Hepatocyte (in vitro differentiated cells): ENCODE measurements at regions not wholly inside any gene's neighbourhood (a gene's known extent, or its start where the extent isn't known, plus 50 kb on each side); places are given as distances from the start of the nearest gene placed in this dataset.

Source experiments
- DNase-seq: peaks from one replicate; pipeline ENCODE4 v3.0.0-alpha.2; 2016; ENCODE audit warnings: low spot score
- H2AFZ ChIP-seq: fragments of 200-600 bp; sonication (generic); 2 replicates; pipeline ENCODE4 v1.6.0; 2016; ENCODE audit warnings: antibody characterized with exemption, mild to moderate bottlenecking
- H3K27ac ChIP-seq: fragments of 200-600 bp; sonication (generic); 2 replicates; pipeline ENCODE4 v1.5.1; 2016; ENCODE audit warnings: mild to moderate bottlenecking
- H3K27me3 ChIP-seq: fragments of 200-600 bp; sonication (generic); 2 replicates; pipeline ENCODE4 v1.6.1; 2016
- H3K36me3 ChIP-seq: fragments of 200-600 bp; sonication (generic); replicated peaks from 2 replicates; pipeline ENCODE4 v1.5.1; 2016; ENCODE audit warnings: low read depth; ENCODE audit not compliant: insufficient read depth
- H3K4me1 ChIP-seq: fragments of 200-600 bp; sonication (generic); 2 replicates; pipeline ENCODE4 v1.5.1; 2016; ENCODE audit warnings: mild to moderate bottlenecking, moderate library complexity; ENCODE audit not compliant: insufficient read depth
- H3K4me2 ChIP-seq: fragments of 200-600 bp; sonication (generic); 2 replicates; pipeline ENCODE4 v1.6.0; 2016
- H3K4me3 ChIP-seq: fragments of 200-600 bp; sonication (generic); 2 replicates; pipeline ENCODE4 v1.5.1; 2016; ENCODE audit warnings: mild to moderate bottlenecking
- H3K79me2 ChIP-seq: fragments of 200-600 bp; sonication (generic); 2 replicates; pipeline ENCODE4 v1.6.0; 2017; ENCODE audit warnings: mild to moderate bottlenecking
- H3K9me2 ChIP-seq: fragments of 200-600 bp; sonication (generic); replicated peaks from 2 replicates; pipeline ENCODE4 v1.6.0; 2017; ENCODE audit warnings: mild to moderate bottlenecking; ENCODE audit not compliant: insufficient read depth
- H3K9me3 ChIP-seq: fragments of 200-600 bp; sonication (generic); 2 replicates; pipeline ENCODE4 v1.5.1; 2016; ENCODE audit warnings: low read depth, mild to moderate bottlenecking
- H4K20me1 ChIP-seq: fragments of 200-600 bp; sonication (generic); 2 replicates; pipeline ENCODE4 v1.6.0; 2016; ENCODE audit warnings: mild to moderate bottlenecking; ENCODE audit not compliant: insufficient read depth, poor library complexity, severe bottlenecking
- CTCF ChIP-seq: fragments of 200-600 bp; sonication (generic); IDR thresholded peaks from 2 replicates; pipeline ENCODE4 v1.5.1; 2016; ENCODE audit warnings: antibody characterized with exemption, mild to moderate bottlenecking; ENCODE audit not compliant: poor library complexity
- EZH2 ChIP-seq: fragments of 200-600 bp; sonication (generic); IDR thresholded peaks from 2 replicates; pipeline ENCODE4 v1.6.1; 2016; ENCODE audit warnings: antibody characterized with exemption, mild to moderate bottlenecking, borderline replicate concordance
- EZH2phosphoT487 ChIP-seq: fragments of 200-600 bp; sonication (generic); IDR thresholded peaks from one replicate; pipeline ENCODE4 v1.6.1; 2018; ENCODE audit warnings: antibody characterized with exemption, mild to moderate bottlenecking, low read depth, moderate library complexity; ENCODE audit not compliant: unreplicated experiment, severe bottlenecking
- WGBS: methylation state at CpG from one replicate; pipeline ENCODE4 v1.1.6; 2016; ENCODE audit warnings: low lambda C conversion rate; ENCODE audit errors: missing lambda C conversion rate; 5-methylcytosine and 5-hydroxymethylcytosine counted together

GRCh38 chr2:215746887-215747615, 266.3 kb downstream of the MREG start:
- no peak overlapping the region for H3K27ac ChIP-seq
- H3K79me2 ChIP-seq, result no peaks in the 10 kb centered on the region
- no peak overlapping the region for H3K4me3 ChIP-seq
- 93% methylated on average over 3 of the region's 3 CpGs for WGBS
- no peak for DNase-seq
- no peaks in the 10 kb centered on the region for H3K36me3 ChIP-seq
- H3K27me3 ChIP-seq, result no peaks in the 10 kb centered on the region
- H3K4me2 ChIP-seq, result no peak overlapping the region
- TF ChIP-seq EZH2, result no peak
- no peak for TF ChIP-seq EZH2phosphoT487
- TF ChIP-seq CTCF, result no peak
- H3K4me1 ChIP-seq, result no peaks in the 10 kb centered on the region
- H2AFZ ChIP-seq, result no peak overlapping the region
- H4K20me1 ChIP-seq, result no peaks in the 10 kb centered on the region
- H3K9me3 ChIP-seq, result no peaks in the 10 kb centered on the region
- no peaks in the 10 kb centered on the region for H3K9me2 ChIP-seq

- Histone ChIP-seq H3K36me3 (no peaks in the 10 kb centered on the region), H3K4me3 (no peak overlapping the region), H3K4me1 (no peaks in the 10 kb centered on the region), H3K79me2 (no peaks in the 10 kb centered on the region), H2AFZ (no peak overlapping the region), H3K27me3 (no peaks in the 10 kb centered on the region), H4K20me1 (no peaks in the 10 kb centered on the region), H3K9me3 (no peaks in the 10 kb centered on the region), H3K27ac (no peak overlapping the region), H3K9me2 (no peaks in the 10 kb centered on the region), H3K4me2 (no peak overlapping the region)
- TF ChIP-seq EZH2 (no peak), CTCF (no peak), EZH2phosphoT487 (no peak)
- 90% methylated on average over 9 of the region's 9 CpGs for WGBS
- DNase-seq, result no peak
These were observed 267.0 kb downstream of the MREG start for GRCh38 chr2:215746226-215746886.

- 93% methylated on average over 2 of the region's 2 CpGs for WGBS
- TF ChIP-seq EZH2phosphoT487, result no peak
- no peak for TF ChIP-seq EZH2
These were observed 268.0 kb downstream of the MREG start for GRCh38 chr2:215745331-215745730.

GRCh38 chr2:215744514-215744913, 268.8 kb downstream of the MREG start:
- Histone ChIP-seq H3K4me2 (no peak overlapping the region), H2AFZ (no peak overlapping the region), H3K79me2 (no peaks in the 10 kb centered on the region), H3K27ac (no peak overlapping the region), H3K4me3 (no peak overlapping the region), H3K27me3 (no peaks in the 10 kb centered on the region), H3K9me3 (no peaks in the 10 kb centered on the region), H3K36me3 (no peaks in the 10 kb centered on the region), H3K4me1 (no peaks in the 10 kb centered on the region), H3K9me2 (no peaks in the 10 kb centered on the region), H4K20me1 (no peaks in the 10 kb centered on the region)
- TF ChIP-seq EZH2phosphoT487 (no peak), EZH2 (no peak), CTCF (no peak)
- no peak for DNase-seq
- 94% methylated on average over 4 of the region's 4 CpGs for WGBS

More at GRCh38 chr2:215745331-215745730, 268.0 kb downstream of the MREG start:
- no peaks in the 10 kb centered on the region for H3K9me3 ChIP-seq
- H3K9me2 ChIP-seq, result no peaks in the 10 kb centered on the region
- no peaks in the 10 kb centered on the region for H3K36me3 ChIP-seq
- H2AFZ ChIP-seq, result no peak overlapping the region
- H3K4me1 ChIP-seq, result no peaks in the 10 kb centered on the region
- no peak overlapping the region for H3K4me2 ChIP-seq
- no peaks in the 10 kb centered on the region for H4K20me1 ChIP-seq
- no peaks in the 10 kb centered on the region for H3K79me2 ChIP-seq
- DNase-seq, result no peak
- H3K4me3 ChIP-seq, result no peak overlapping the region
- no peak overlapping the region for H3K27ac ChIP-seq
- H3K27me3 ChIP-seq, result no peaks in the 10 kb centered on the region
